Activated CD4-positive, alpha-beta T cell treated with anti-CD3 and anti-CD28 coated beads for 1 hour (primary cell): ENCODE measurements at regions not wholly inside any gene's neighbourhood (a gene's known extent, or its start where the extent isn't known, plus 50 kb on each side); places are given as distances from the start of the nearest gene placed in this dataset.

Experiments
- DNase-seq: peaks from one replicate; pipeline ENCODE4 v3.0.0-alpha.2; 2020

DNA sequence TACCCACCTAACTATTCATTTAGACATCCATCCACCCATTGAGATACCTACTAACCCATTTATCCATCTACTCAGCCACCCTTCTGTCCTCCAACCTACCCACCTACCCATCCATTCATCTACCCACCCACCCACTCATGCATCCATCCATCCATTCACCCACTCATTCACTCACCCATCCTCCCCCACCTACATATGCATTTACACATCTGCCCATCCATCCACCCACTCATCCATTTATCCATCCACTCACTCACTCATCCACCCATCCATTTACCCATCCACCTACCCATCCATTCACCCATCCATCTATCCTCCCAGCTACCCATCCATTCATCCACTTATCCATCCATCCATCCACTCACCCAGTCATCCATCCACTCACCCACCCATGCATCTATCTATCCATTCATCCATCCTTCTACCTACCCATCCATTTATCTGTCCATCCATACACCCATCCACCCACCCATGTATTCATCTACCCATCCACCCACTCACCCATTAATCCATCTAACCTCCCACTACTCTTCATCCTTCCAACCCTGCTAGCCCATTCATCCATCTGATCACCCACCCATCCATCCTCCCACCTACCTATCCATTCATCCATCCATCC is 378.7 kb downstream of the CTTN start:
- no peak for DNase-seq

- no peak for DNase-seq
These were observed 380.6 kb downstream of the CTTN start for GRCh38 chr11:70778883-70779282.

- no peak for DNase-seq
These were observed 381.3 kb downstream of the CTTN start for GRCh38 chr11:70779433-70780245.

GRCh38 chr11:70780246-70780535 is 381.9 kb downstream of the CTTN start:
- DNase-seq, result no peak

GRCh38 chr11:70782401-70782913 is 384.1 kb downstream of the CTTN start:
- no peak for DNase-seq

DNA sequence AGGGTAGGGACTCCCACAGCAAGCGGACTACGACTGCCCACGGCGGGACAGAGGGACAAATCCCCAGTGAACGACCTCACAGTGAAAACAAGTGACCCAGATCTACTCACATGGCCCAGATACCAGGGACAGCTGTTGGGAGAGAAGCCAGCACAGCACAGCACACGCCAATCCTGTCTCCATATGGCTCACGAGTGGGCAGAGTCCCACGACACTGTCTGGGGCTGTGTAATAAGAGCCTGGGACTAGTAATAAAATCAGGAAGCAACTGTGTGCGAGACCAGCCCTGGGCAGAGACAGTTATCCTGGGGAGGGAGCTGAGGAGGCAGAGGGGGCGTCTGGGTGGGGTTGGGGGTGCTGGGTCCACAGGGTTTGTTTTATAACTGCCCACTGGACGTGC is 385.0 kb downstream of the CTTN start:
- no peak for DNase-seq

DNA sequence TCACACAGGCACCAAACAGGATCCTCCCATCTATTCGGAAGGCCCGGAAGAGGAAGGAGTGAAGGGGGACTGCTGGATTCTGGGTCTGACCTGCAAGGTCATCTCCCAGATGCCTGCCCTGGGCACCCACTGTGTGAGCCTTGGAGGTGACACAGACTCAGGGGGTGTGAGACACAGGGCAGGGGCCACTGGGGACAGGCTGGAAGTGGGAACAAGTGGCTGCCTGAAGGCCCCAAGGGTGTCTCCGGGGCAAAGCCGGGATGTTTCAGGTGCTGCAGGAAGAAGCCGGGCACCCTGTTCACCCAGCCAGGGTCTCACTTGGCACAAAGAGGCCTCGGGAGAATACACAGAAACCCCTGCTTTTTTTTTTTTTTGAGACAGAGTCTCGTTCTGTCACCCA is 385.5 kb downstream of the CTTN start:
- no peak for DNase-seq

DNA sequence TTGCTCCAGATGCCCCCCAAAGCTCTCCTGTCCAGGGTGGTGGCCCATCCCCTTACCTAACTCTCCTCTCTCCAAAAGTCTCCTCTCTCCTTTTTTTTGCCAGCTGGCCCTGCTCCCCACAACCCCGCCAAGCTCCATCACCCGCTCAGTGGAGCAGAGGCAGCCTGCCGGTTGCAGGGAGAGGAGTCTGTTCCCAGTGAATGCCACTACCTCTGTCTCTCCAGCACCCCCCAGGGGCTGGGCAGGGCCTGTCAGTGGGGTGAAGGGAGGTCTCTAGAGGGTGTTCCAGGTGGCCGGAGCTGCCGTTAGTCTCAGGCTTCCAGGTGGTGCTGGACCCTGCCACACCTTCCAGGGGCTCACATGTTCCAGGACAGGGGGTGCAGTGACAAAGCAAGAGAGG is 387.0 kb downstream of the CTTN start:
- DNase-seq, result no peak

DNA sequence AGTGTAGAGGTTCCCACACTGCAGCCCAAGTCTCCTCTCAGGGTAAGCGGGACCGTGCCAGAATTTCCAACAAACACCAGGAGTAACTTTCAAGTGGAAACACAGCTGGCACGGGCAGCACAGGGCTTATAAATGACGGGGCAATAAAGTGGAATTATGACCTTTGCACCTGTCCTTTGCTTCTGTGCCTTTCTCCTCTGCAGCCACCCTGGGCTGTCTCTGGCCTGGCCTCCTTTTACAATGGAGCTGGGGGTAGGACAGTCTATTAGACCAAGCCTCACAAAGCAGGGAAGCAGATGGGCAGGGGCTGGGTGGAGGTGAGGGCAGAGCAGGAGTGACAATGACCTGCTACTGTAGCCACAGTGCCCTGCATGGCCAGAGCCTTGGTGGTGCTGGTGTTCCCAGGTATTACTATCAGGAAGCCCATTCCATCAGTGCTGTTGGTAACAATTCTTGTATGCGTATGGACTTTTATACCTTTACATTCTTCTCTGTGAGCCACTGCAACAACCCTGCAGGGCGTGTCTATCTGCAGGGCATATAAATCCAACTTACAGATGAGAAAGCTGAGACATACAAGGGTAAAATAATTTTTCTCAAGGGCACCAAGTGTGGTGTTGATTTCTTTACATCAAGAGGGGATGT is 387.8 kb downstream of the CTTN start:
- DNase-seq, result no peak

- DNase-seq, result no peak
These were observed 390.1 kb downstream of the CTTN start for GRCh38 chr11:70788248-70789022.

DNA sequence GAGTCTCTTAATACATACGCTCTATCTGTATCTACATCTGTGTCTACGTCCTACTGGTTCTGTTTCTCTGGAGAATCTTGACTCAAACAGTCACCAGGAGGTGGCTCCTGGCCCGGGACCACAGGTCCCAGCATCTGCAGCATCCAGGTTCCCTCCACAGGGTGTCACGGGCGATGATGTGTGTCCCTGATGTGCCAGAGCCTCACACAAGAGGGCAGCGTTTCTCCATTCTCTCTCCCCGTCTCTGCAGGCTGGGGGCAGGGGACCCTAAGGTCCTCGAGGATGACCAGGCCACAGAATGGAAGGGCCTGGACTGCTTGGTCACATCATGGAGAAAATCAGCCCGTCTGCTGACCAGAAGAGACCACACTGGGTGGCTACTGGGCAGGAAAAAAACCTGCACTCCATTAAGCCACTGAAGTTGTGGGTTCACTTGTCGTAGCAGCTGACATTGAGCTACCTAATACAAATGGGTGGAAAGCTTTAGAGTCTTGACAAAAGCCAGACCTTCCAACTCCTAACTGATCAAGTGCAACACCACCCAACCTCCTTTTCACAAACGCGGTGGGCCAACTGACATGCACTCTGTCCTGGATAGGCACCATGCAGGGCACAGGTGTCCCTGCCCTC is 392.5 kb downstream of the CTTN start:
- DNase-seq, result no peak

DNA sequence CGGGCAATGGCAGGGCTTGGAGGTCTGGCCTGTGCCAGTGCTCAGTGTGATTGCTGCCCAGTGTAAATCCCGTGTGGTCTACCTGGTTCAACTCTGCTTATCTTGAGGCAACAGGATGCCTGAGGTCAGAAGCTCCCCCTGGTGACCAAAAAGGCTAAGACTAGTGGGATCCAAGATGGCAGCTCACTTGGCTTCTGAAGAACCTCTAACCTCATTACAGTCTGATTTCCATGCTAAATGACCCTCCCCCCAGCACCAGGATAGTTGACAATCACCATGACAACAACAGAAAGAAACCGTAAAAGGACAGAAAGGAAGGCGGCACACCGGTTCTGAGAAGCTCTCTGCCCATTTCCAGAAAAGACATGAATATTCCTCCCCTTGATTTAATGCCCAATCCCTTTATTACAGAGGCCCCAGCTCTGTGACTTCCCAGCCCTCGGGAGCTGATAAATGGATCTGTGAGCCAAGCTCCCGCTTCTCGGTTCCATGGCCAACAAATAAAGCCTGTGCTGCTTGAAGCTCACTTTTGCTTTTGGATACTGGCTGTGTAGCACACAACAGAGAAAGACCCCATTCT is 398.4 kb downstream of the CTTN start:
- DNase-seq, result no peak

DNA sequence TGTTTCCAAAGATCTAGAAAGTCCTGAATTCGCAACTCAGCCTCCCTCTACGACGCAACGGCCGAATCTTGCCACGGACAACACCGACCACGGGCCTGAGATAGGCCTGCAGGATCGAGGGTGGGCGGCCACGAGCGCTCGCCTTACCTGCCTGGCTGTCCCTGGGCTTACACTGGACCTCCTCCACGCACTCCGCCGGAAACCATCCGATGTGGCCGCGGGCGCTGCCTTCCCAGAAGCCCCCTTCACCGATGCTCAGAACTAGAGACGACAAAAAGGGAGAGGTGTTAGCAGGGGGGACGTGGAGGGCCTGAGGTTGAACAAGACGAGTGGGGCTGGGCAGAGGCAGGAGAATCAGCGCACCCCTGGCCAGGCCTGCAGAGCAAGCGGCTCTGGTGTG is 400.0 kb downstream of the CTTN start:
- no peak for DNase-seq

DNA sequence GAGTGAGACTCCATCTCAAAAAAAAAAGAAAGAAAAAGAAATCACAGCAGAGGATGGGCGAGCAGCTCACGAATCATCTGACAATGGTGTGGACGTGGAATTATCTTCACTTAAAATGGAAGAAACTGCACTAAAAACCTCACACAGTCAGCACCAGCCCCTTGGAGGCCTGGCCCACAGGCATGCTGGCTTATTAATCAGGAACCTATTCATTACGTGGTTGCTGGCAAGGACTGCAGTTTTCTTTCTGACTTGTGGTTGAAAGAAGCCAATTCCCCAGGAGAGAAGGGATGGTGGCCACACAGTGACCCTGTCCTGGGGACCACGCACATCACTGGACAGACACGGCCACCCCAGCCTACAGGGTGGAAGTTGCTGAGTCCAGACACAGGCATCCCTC is 401.1 kb downstream of the CTTN start:
- DNase-seq, result no peak

DNA sequence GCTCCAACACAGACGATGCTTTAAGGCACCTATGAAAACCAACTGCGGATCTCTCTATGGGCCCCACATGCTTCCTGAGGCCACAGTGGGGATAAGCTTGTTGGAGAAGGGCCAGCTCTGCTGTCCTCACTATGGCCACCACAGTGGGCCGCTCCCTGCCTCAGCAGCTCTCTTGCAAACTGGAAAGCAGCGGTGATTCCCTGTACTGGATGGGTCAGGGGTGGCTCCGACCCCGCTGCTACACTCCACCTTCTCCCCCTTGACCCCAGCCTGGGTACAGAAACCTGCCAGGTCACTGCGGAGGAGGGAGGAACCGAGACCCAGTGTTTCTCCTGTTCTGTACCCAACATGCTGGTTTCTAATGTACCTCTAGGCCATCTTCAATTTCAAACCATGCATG is 403.9 kb downstream of the CTTN start:
- DNase-seq, result no peak

- DNase-seq, result no peak
These were observed 406.0 kb downstream of the CTTN start for GRCh38 chr11:70804139-70804837.

GRCh38 chr11:70805243-70805642 is 406.9 kb downstream of the CTTN start:
- no peak for DNase-seq

DNA sequence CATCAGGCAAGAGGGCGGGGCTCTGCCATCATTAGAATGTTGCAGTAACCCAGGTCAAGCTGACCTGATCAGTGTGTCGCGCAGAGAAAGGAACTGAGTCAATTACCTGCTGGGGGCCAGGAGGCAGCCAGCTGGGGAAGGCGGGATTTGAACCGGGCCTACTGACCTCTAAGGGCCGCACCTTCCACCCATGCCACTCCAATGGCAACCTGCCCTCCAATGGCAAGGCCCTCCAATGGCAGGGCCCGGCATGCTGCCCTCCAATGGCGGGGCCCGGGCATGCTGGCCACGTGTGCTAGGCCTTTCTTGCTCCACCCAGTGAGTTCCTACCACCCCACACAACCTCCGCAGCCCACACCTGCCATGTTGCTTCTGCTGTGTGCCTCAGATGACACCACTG is 407.6 kb downstream of the CTTN start:
- no peak for DNase-seq

- DNase-seq, result no peak
These were observed 408.3 kb downstream of the CTTN start for GRCh38 chr11:70806461-70807194.

DNA sequence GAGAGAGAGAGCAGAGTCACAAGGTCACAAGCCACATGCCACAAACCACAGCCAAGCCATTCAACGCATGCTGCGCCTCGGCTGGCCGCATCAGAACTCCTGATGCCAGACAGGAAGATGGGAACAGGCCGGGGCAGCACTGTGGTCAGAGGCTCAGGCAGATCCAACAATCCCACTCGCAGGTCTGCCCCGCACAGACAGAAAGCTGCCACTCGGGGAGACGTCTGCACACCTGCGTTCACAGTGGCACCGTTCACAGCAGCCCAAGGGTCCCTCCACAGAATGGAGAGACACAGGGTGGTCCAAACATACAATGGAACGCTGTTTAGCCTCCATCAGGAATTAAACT is 408.8 kb downstream of the CTTN start:
- DNase-seq, result no peak

DNA sequence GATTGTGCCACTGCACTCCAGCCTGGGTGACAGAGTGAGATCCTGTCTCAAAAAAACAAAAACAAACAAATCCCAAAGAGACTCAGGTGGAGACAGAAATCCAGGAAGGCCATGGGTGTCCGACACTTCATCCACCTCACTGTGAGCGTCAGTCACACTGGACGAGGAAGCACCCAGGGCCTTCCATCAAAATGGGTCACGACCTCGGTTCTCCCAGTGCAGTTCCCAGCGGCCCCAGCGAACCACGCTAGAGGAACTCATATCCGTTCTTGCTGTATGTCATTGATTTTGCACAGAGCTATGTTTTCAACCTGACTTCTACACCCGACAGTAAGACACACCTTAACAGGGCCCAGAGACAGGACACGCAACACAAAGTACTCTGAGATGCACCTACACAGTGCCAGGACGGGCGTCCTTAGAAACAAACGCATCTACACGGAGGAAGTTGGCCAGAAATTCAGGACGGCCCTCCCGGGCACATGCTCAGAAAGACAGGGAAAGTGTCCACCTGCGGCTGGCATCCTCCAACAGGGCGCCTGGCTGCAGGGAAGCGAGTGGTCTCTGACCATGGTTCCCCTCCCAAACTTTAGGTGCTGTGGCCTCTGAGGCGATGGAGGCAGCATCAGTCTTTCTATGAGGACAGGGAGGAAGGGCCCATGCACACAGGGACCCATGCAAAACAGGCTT is 410.5 kb downstream of the CTTN start:
- no peak for DNase-seq
